ENCODE measurements at regions not wholly inside any gene's neighbourhood (a gene's known extent, or its start where the extent isn't known, plus 50 kb on each side); places are given as distances from the start of the nearest gene placed in this dataset.
"Not testable (repeated sequence)": the region's sequence is repeated elsewhere in the genome, so short reads cannot be mapped to it uniquely, and the experiment has no call there.

- peak; percentile 98 for DNase-seq
Observed at GRCh38 chr12:124130691-124131591, 157.9 kb downstream of the ZNF664 start.

GRCh38 chr12:124131659-124132058 lies 158.6 kb downstream of the ZNF664 start:
- peak; percentile 62 for DNase-seq

- no peak for DNase-seq
Observed at GRCh38 chr12:124132530-124132929, 159.5 kb downstream of the ZNF664 start.

- DNase-seq = no peak
Observed at GRCh38 chr12:124136796-124137195, 158.1 kb upstream of the RFLNA start.

GRCh38 chr12:124140944-124141486 lies 153.9 kb upstream of the RFLNA start:
- DNase-seq = no peak

- DNase-seq = not testable (repeated sequence)
Observed at GRCh38 chr12:124141611-124142010, 153.3 kb upstream of the RFLNA start.

GRCh38 chr12:124142395-124143035 lies 152.4 kb upstream of the RFLNA start:
- DNase-seq = no peak

GRCh38 chr12:124143726-124144125 lies 151.2 kb upstream of the RFLNA start:
- DNase-seq = no peak

GRCh38 chr12:124144531-124145194 lies 150.2 kb upstream of the RFLNA start:
- no peak for DNase-seq

GRCh38 chr12:124147027-124147426 lies 147.9 kb upstream of the RFLNA start:
- no peak for DNase-seq

GRCh38 chr12:124147575-124147974 lies 147.3 kb upstream of the RFLNA start:
- no peak for DNase-seq

GRCh38 chr12:124148481-124149273 lies 146.2 kb upstream of the RFLNA start:
- no peak for DNase-seq

GRCh38 chr12:124149287-124149686 lies 145.6 kb upstream of the RFLNA start:
- no peak for DNase-seq

- no peak for DNase-seq
Observed at GRCh38 chr12:124150168-124150567, 144.7 kb upstream of the RFLNA start.

GRCh38 chr12:124151583-124151982 lies 143.3 kb upstream of the RFLNA start:
- DNase-seq = no peak

GRCh38 chr12:124152731-124153130 lies 142.2 kb upstream of the RFLNA start:
- DNase-seq = no peak

- no peak for DNase-seq
Observed at GRCh38 chr12:124153392-124153791, 141.5 kb upstream of the RFLNA start.

- DNase-seq = no peak
Observed at GRCh38 chr12:124157406-124157805, 137.5 kb upstream of the RFLNA start.

- DNase-seq = no peak
Observed at GRCh38 chr12:124159655-124160054, 135.2 kb upstream of the RFLNA start.

- DNase-seq = no peak
Observed at GRCh38 chr12:124160097-124160756, 134.7 kb upstream of the RFLNA start.

- DNase-seq = not testable (repeated sequence)
Observed at GRCh38 chr12:124161402-124161801, 133.5 kb upstream of the RFLNA start.

All from NCI-H146 (cell line).